ENCODE measurements at regions not wholly inside any gene's neighbourhood (a gene's known extent, or its start where the extent isn't known, plus 50 kb on each side); places are given as distances from the start of the nearest gene placed in this dataset.

- TF ChIP-seq, protein P1, sequence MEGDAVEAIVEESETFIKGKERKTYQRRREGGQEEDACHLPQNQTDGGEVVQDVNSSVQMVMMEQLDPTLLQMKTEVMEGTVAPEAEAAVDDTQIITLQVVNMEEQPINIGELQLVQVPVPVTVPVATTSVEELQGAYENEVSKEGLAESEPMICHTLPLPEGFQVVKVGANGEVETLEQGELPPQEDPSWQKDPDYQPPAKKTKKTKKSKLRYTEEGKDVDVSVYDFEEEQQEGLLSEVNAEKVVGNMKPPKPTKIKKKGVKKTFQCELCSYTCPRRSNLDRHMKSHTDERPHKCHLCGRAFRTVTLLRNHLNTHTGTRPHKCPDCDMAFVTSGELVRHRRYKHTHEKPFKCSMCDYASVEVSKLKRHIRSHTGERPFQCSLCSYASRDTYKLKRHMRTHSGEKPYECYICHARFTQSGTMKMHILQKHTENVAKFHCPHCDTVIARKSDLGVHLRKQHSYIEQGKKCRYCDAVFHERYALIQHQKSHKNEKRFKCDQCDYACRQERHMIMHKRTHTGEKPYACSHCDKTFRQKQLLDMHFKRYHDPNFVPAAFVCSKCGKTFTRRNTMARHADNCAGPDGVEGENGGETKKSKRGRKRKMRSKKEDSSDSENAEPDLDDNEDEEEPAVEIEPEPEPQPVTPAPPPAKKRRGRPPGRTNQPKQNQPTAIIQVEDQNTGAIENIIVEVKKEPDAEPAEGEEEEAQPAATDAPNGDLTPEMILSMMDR (optimal IDR thresholded peaks at IDR 0.05 in 1 of 3, IDR thresholded peaks at IDR 0.05 in 1 of 3, conservative IDR thresholded peaks at IDR 0.05 in 1 of 3; ENCODE audit: extremely low read depth in 1 of 3, insufficient read depth in 2 of 3, low read length in 3 of 3): no peak
- TF ChIP-seq EZH2 (IDR thresholded peaks at IDR 0.05; ENCODE audit: low read length): no peak
These were observed 273.2 kb downstream of the FAM170A start for GRCh38 chr5:119902593-119902992.
